DMS114 treated with DMSO at 0.1 percent for 48 hours (cell line): ENCODE measurements at regions not wholly inside any gene's neighbourhood (a gene's known extent, or its start where the extent isn't known, plus 50 kb on each side); places are given as distances from the start of the nearest gene placed in this dataset.
"Not testable (repeated sequence)": the region's sequence is repeated elsewhere in the genome, so short reads cannot be mapped to it uniquely, and the experiment has no call there.

ENCODE experiments used
- DNase-seq: peaks from one replicate; lab custom pipeline; 2025; ENCODE audit not compliant: unreplicated experiment; lab: John Stamatoyannopoulos, UW

- no peak for DNase-seq
These were observed 387.3 kb downstream of the LIG4 start for GRCh38 chr13:107827840-107828549.

DNA sequence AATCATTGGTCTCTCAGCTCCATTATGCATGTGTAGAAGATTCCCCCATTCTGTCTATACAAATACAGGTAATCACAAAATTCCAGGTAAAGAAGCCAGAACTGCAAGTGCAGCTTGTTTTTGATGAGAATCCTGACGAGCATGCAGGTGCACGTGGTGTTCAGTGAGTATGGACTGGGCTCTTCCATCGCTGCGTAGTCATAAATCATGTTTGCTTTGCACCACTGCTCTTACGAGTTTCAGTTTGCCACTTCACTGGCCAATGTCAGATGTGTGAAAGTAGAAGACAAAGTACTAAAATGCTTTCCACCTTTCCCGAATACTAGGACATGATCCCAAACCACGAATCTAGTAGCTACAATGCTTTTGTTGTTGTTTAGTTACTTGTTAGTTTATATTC, 390.7 kb downstream of the LIG4 start:
- no peak for DNase-seq

DNA sequence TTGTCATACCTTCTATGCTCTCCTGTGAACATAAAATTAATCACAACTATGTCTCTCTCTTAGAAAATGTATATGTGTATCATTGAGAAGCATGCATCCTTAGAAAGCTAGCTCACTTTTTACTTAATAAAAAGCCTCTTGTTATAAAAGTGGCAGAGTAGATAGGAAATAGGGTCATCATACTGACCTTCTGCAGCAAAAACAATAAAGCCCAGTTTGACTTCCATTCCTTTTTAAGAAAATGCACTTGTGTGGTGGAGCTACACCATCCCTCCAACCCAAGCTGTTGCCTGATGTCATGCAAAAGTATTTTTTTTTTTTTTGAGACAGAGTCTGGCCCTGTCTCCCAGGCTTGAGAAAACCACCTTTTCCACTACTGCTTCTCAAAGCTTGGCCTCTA, 393.3 kb downstream of the LIG4 start:
- no peak for DNase-seq

GRCh38 chr13:107821492-107821891, 393.8 kb downstream of the LIG4 start:
- DNase-seq: no peak

- DNase-seq: no peak
These were observed 396.3 kb downstream of the LIG4 start for GRCh38 chr13:107819071-107819470.

DNA sequence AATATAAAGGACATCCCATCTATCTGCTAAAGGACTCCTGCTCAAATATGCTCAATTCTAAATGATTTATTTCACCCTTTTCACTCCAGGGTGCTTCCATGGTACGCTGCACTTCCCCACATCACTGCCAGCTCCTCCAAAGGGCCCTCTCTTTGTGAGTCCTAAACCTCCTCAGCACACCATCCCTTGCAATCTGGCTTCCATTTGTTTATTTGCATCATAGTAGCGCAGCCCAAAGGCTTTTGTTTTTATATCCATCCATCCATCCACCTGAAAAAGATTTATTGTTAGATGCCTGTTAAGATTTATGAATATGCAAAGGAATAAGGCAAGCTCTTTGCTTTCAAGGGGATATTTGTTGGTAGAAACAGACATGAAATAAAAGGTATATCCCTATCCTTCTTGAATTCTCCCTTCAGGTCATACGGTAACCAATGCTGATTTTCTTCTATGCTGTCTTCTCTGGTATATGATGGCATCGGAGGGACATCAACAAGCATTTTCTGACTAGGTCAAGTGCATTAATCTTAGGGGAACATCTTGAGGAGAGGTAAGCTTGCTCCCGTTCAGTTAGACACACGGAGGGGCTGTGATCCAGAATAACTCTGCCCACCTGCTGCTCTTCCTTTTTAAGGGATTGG, 397.6 kb downstream of the LIG4 start:
- DNase-seq: no peak

- no peak for DNase-seq
These were observed 403.3 kb downstream of the LIG4 start for GRCh38 chr13:107812014-107812412.

GRCh38 chr13:107811233-107812013, 403.9 kb downstream of the LIG4 start:
- DNase-seq: no peak

GRCh38 chr13:107809125-107809524, 406.2 kb downstream of the LIG4 start:
- DNase-seq: no peak

- no peak for DNase-seq
These were observed 406.9 kb downstream of the LIG4 start for GRCh38 chr13:107808389-107808788.

GRCh38 chr13:107807306-107808073, 407.8 kb downstream of the LIG4 start:
- no peak for DNase-seq

DNA sequence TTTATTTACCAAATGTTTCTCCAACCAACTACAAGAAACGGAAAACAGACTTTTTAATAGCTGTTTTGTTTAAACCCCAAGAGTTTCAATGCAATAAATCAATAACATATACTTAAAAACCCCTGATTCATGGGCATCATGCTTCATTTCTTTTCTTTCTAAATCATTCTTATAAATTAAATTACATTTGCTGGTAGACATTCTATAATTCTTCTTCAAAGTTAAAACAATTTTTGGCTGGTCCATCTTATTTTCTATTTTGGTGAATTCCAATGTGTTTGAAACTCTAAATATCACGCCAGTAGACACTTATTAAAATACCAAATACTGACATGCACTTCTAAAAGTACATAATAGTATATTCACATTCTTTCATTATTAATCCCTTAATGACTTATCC, 408.6 kb downstream of the LIG4 start:
- DNase-seq: no peak

- no peak for DNase-seq
These were observed 411.4 kb downstream of the LIG4 start for GRCh38 chr13:107803822-107804495.

- no peak for DNase-seq
These were observed 413.7 kb downstream of the LIG4 start for GRCh38 chr13:107801621-107802020.

DNA sequence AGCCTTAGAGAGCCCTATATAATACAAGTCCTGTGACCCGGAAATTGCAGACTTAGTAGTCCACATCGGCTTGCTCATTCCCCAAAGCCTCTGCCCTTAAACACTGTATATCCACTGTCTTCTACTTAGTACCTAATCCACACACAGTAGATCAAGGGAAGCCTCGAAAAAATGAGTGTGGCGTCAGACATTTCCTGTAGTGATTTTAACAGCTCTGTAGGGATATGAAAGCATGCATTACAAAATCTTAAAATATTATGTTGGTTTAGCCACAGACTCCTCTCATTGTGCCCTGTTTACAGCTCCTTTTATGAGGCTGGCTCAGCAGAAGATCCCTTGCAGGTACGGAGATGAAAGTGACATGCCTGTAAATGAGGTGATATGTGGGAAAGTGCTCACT, 416.3 kb downstream of the LIG4 start:
- DNase-seq: no peak

DNA sequence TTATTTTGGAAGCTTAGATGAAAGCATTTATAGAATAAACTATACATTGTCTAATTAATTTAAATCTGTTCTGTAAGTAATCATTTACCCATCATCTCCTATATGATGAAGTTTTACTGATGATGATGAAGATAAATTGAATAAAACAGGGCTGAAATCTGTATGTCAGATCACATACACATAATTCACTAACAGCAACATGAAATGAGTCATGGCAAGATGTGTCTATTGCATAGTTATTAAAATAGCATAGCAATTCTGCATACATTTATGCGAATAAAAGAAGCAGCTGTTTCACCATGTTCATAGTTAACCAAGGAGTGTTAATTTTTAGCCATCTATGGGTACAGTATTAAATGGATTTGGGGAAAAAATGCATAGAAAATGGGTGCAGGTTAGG, 424.9 kb downstream of the LIG4 start:
- DNase-seq: no peak

GRCh38 chr13:107788464-107789165, 426.7 kb downstream of the LIG4 start:
- DNase-seq: no peak

DNA sequence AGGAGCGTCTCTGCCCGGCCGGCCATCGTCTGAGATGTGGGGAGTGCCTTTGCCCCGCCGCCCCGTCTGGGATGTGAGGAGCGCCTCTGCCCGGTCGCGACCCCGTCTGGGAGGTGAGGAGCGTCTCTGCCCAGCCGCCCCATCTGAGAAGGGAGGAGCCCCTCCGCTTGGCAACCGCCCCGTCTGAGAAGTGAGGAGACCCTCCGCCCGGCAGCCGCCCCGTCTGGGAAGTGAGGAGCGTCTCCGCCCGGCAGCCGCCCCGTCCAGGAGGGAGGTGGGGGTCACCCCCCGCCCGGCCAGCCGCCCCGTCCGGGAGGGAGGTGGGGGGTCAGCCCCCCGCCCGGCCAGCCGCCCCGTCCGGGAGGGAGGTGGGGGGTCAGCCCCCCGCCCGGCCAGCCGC, 432.7 kb downstream of the LIG4 start:
- not testable (repeated sequence) for DNase-seq

GRCh38 chr13:107778094-107778493, 437.2 kb downstream of the LIG4 start:
- DNase-seq: no peak

GRCh38 chr13:107770541-107770940, 444.8 kb downstream of the LIG4 start:
- no peak for DNase-seq
